Karpas-422 (cell line): ENCODE measurements at regions not wholly inside any gene's neighbourhood (a gene's known extent, or its start where the extent isn't known, plus 50 kb on each side); places are given as distances from the start of the nearest gene placed in this dataset. TPM values are rescaled to one million over a fixed set of nuclear protein-coding genes. Genes with fewer than 3 reads are reported as not detected.
"Not testable (repeated sequence)": the region's sequence is repeated elsewhere in the genome, so short reads cannot be mapped to it uniquely, and the experiment has no call there.

Experiments used
- DNase-seq: peaks from one replicate; pipeline ENCODE4 v3.0.0-alpha.2; 2015
- H2AFZ ChIP-seq: fragments of 200-600 bp; sonication (generic); 2 replicates; pipeline ENCODE4 v1.6.1; 2014; ENCODE audit warnings: antibody characterized with exemption, low read length, mixed read lengths
- H3K27ac ChIP-seq: fragments of 200-600 bp; sonication (generic); 2 replicates; pipeline ENCODE4 v1.5.1; 2014; ENCODE audit warnings: mild to moderate bottlenecking, low read length, moderate library complexity
- H3K27me3 ChIP-seq: fragments of 200-600 bp; sonication (generic); 2 replicates; pipeline ENCODE4 v1.6.1; 2014; ENCODE audit warnings: low read length, mixed read lengths
- H3K36me3 ChIP-seq: fragments of 200-600 bp; sonication (generic); 2 replicates; pipeline ENCODE4 v1.6.1; 2014; ENCODE audit warnings: low read length, mixed read lengths; ENCODE audit not compliant: insufficient read depth
- H3K4me1 ChIP-seq: fragments of 200-600 bp; sonication (generic); 2 replicates; pipeline ENCODE4 v1.6.1; 2014; ENCODE audit warnings: mild to moderate bottlenecking, low read length, mixed read lengths
- H3K4me2 ChIP-seq: fragments of 200-600 bp; sonication (generic); 2 replicates; pipeline ENCODE4 v1.6.1; 2014; ENCODE audit warnings: low read length, low read depth, mild to moderate bottlenecking; ENCODE audit not compliant: poor library complexity, severe bottlenecking
- H3K4me3 ChIP-seq: fragments of 200-600 bp; sonication (generic); 2 replicates; pipeline ENCODE4 v1.5.1; 2014; ENCODE audit warnings: mild to moderate bottlenecking, antibody characterized with exemption, low read length, mixed read lengths
- H3K79me2 ChIP-seq: fragments of 200-600 bp; sonication (generic); 2 replicates; pipeline ENCODE4 v1.6.1; 2014; ENCODE audit warnings: mild to moderate bottlenecking, low read length, mixed read lengths
- H3K9ac ChIP-seq: fragments of 200-600 bp; sonication (generic); 2 replicates; pipeline ENCODE4 v1.6.0; 2014; ENCODE audit warnings: low read length
- H3K9me2 ChIP-seq: fragments of 200-600 bp; sonication (generic), shearing (Covaris generic); replicated peaks from 2 replicates; pipeline ENCODE4 v1.6.0; 2014; ENCODE audit warnings: mild to moderate bottlenecking, low read length, moderate library complexity; ENCODE audit not compliant: insufficient read depth
- H3K9me3 ChIP-seq: fragments of 300-700, 200-600 bp; sonication (generic); 2 replicates; pipeline ENCODE4 v1.6.1; 2014; ENCODE audit warnings: low read length, mixed read lengths
- H4K20me1 ChIP-seq: fragments of 200-600 bp; sonication (generic); 2 replicates; pipeline ENCODE4 v1.6.1; 2014; ENCODE audit warnings: mild to moderate bottlenecking, antibody characterized with exemption, low read length, low read depth; ENCODE audit not compliant: insufficient read depth
- small RNA-seq: library from RNA; depleted of rRNA; stranded (forward); fragments of <200 nt; gene quantifications from one replicate; pipeline ENCODE3, GENCODE V24; 2014

GRCh38 chr10:27297844-27298521, 57.4 kb upstream of the ACBD5 start:
- Histone ChIP-seq H2AFZ (no peak overlapping the region), H3K79me2 (no peaks in the 10 kb centered on the region), H3K4me1 (no peaks in the 10 kb centered on the region), H3K4me3 (no peak overlapping the region), H3K9me2 (no peaks in the 10 kb centered on the region), H3K9me3 (no peaks in the 10 kb centered on the region), H3K27me3 (no peaks in the 10 kb centered on the region), H3K4me2 (no peak overlapping the region), H4K20me1 (no peaks in the 10 kb centered on the region), H3K9ac (no peak overlapping the region), H3K27ac (no peak overlapping the region), H3K36me3 (no peaks in the 10 kb centered on the region)
- DNase-seq = no peak

- H3K4me3 ChIP-seq, H3K4me2 ChIP-seq, H4K20me1 ChIP-seq: not testable (repeated sequence)
Observed at GRCh38 chr10:27296285-27296684, 55.7 kb upstream of the ACBD5 start.

GRCh38 chr10:27291253-27291895, 50.8 kb upstream of the ACBD5 start:
- not testable (repeated sequence) for H3K4me3 ChIP-seq, H4K20me1 ChIP-seq, DNase-seq, H3K9ac ChIP-seq, H3K79me2 ChIP-seq, H3K36me3 ChIP-seq, H3K27ac ChIP-seq, H3K27me3 ChIP-seq, H3K9me2 ChIP-seq, H3K9me3 ChIP-seq
- Histone ChIP-seq H2AFZ (peak overlapping the region; percentile 63), H3K4me1 (peaks cover 12% of the 10 kb centered on the region), H3K4me2 (peak overlapping the region; percentile 28)

More at GRCh38 chr10:27296285-27296684, 55.7 kb upstream of the ACBD5 start:
- H3K9me2 ChIP-seq, DNase-seq, H3K79me2 ChIP-seq, H2AFZ ChIP-seq, H3K27me3 ChIP-seq, H3K9ac ChIP-seq, H3K4me1 ChIP-seq, H3K36me3 ChIP-seq, H3K9me3 ChIP-seq, H3K27ac ChIP-seq: not testable (repeated sequence)

Small RNA genes lying in the stretch of these regions (small RNA-seq; reads per million reads assigned to genes)
- gene RNU6-452P (not detected), gene RNU6-666P (not detected), gene TRIAP1P1 (not detected)
